HCEC 1CT (cell line): ENCODE measurements at regions not wholly inside any gene's neighbourhood (a gene's known extent, or its start where the extent isn't known, plus 50 kb on each side); places are given as distances from the start of the nearest gene placed in this dataset.
A peak's percentile ranks its signal among the peaks of the same experiment; 100 is the strongest.
"Not testable (repeated sequence)": the region's sequence is repeated elsewhere in the genome, so short reads cannot be mapped to it uniquely, and the experiment has no call there.

Source experiments
- DNase-seq: peaks from one replicate; pipeline ENCODE4 v3.0.0-alpha.2; 2017

DNA sequence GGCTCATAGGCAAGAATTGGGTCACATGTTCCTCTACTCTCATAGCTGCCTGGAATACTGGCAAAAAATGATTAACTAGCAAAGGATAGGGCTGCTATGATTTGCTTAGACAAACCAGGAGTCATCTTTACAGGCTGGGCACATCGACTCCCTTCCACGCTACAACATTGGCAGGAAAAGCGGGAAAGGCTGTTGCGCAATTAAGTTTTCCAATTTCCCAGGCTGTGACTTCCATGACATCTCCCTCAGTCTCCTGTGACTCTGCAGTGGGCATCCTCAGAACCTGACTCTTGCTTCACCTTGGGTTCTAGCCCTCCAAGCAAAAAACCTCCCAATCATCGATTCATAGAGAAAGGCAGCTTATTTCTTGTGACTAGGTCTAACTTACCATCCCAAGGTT, 184.5 kb upstream of the E2F7 start:
- DNase-seq = no peak

DNA sequence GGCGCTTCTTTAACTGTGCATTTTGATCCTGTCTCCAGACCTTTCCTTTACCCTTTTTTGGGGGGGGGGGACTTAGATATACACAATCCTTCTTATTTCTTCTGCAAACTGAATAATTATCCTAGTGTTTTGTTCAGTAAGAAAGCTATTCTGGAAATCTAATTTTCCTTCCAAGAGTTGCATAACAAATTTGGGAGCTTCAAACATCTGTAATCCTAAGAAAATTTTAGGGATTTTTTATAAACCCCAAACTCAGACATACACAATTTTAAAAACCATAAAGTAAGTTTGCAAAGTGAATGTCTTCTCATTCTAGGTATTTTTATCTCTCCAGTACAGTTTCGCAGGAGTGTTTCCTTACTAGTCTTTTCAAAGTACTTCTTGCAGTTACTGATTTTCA, 182.7 kb upstream of the E2F7 start:
- no peak for DNase-seq

GRCh38 chr12:77247542-77247941, 182.2 kb upstream of the E2F7 start:
- no peak for DNase-seq

DNA sequence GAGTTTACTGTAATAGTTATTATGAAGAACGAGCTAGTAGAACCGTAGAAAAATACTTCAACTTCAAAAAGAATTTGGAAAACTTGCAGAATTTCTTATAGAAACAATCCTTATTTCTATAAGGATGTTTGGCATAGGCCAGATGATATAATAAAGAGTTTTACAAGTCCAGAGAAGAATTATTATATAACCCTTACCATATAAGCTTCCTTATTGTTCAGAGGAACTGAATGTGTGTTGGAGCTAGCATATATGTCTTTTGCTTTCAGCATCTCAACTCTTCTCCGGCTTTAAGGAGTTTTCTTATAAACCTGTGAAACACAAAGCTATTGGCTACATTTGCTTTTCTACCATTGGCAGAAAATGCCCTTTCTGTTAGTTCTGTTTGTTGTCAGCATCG, 178.0 kb upstream of the E2F7 start:
- DNase-seq = no peak

DNA sequence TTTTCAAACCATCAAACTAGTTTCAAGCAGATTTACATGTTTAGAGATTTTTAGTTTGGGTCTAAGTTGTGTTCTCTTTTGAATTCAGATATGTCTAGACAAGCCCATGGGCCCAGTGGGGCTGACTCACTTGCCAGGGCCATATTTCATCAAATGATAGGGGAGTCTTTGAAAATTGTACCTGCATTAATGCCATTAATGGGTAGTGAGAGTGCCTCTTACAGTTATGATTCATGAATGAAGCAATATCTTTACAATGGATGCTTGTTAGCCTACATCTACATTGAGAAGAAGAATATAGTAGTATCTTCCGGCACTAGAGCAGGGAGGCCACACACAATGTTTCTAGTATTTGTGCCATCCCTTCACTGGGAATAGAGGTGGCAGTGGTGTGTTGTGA, 174.2 kb upstream of the E2F7 start:
- no peak for DNase-seq

DNA sequence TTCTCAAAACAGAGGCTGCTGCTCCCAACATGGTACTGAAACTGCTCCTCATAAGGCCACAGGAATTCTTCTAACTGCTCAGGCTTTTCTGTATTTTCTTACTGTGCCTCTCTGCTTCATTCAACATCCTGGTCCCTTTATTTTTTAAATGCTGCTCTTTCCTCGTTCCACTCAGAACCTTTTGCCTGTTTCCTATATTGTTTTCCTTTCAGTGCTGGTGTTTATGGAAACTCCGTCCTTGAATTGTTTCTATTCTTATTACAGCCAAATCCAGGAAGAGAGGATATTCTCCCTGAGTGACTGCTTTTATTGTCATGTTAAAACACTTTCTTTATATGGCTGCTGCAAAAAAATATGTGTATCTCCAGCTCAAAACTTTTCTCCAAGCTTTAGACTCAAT, 173.0 kb upstream of the E2F7 start:
- no peak for DNase-seq

DNA sequence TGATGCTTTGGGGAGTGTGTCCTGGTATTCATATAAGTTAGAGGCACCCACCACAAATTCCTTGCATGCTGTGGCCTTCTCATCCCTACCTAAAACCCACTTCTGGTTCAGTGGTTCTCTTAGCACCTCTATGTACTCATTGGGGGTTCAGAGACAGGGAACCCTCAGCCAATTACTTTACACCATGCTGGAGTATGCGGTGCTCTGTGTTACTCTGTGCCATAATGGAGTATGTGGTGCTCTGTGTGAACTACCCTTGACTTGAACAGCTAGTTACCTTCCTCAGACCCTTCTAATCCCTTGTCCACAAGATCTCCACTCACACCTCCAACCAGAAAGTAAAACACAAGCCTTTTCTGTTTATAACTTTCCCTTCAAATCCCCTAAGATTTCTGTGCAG, 172.5 kb upstream of the E2F7 start:
- DNase-seq = no peak

- DNase-seq = no peak
Observed at GRCh38 chr12:77236066-77236465, 170.7 kb upstream of the E2F7 start.

DNA sequence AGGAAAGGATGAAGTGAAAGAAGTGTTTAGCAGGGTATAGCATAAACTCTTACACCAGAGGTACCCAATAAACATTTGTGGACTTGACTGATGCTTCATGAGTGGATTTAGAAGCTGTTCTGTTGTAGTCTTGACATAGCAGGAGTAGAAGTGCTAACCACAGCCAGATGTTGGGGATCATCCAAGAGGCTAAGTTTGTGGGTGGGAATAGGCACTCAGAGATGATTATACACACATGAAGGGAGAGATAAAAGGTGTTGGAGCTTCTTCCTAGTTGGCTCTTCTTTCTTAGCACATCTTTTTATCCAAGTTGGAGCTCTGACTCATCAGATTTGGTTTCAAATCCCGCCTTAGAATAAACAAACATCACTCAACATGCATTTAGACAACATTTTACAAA, 166.7 kb upstream of the E2F7 start:
- peak; percentile 57 for DNase-seq

DNA sequence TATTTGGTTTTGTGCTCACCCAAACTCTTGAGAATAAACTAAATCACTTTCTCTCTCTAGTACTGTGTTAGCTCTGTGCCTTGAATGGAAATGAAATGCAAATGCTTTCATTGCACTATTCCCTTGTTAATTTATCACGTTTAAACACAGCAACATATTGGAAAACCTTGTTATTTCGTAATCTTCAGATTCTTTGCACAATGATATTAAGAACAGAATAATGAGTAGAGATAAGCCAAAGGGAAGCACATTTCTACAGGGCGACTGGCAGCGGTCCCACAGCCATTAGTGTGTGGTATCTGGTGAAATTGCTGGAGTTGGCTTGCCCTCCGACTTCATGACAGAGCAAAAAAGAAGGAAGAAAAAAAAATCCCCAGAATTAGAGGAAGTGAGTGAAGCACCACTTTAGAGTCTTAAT, 166.1 kb upstream of the E2F7 start:
- peak; percentile 31 for DNase-seq

DNA sequence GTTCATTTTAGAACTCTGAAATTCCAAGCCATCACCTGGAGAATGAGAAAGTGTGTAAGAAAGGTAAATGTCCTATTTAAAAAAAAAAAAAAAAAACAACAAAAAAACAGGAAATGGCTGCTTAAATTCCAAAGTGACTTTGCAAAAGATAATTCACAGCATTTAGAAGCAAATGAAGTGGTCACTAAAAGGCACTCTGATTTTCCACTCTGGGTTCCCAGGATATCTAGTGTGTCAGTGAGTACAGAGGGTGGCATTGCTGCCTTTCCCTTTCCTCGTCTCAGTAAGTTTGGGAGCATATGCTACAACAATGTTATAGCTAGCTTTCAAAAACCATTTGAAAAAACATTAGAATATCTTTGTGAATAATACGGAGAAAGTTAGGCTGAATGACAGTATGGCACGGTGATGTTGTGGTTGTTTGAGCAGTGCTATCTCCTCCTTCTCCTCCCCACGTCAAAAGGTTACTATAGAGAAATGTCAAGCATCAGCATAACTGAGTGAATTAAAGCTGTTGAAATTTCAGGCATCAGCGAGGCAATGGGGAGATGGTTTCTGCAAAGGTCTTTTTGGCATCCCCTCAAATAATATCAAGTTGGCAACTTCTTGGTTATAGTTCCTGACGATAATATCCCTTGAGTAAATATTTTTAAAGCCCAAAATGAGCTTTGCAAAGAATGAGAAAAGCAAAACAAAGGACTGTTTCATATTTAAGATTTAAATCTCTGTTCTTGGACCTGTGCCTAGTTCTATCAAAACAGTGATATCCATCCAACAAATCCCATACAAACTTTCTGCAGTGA, 164.5 kb upstream of the E2F7 start:
- DNase-seq = no peak

GRCh38 chr12:77228376-77228775, 163.0 kb upstream of the E2F7 start:
- no peak for DNase-seq

DNA sequence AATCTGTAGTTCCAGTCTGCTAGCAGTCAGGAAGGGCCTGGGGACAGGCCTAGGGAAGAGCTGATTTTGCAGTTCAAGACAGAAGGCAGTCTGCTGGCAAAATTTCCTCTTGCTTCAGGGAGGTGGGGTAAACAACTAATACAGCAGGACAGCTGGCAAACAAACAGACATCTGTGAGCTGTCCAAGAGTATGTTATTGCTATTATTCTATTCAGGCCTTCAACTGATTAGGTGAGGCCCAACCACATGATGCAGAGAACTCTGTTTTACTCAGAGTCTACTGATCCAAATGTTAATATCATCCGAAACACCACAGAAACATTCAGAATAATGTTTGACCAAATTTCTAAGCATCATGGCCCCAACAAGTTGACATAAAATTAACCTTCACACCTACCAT, 161.0 kb upstream of the E2F7 start:
- DNase-seq = no peak

- no peak for DNase-seq
Observed at GRCh38 chr12:77225373-77225772, 160.0 kb upstream of the E2F7 start.

GRCh38 chr12:77224346-77224745, 159.0 kb upstream of the E2F7 start:
- no peak for DNase-seq

- DNase-seq = no peak
Observed at GRCh38 chr12:77222336-77222735, 157.0 kb upstream of the E2F7 start.

DNA sequence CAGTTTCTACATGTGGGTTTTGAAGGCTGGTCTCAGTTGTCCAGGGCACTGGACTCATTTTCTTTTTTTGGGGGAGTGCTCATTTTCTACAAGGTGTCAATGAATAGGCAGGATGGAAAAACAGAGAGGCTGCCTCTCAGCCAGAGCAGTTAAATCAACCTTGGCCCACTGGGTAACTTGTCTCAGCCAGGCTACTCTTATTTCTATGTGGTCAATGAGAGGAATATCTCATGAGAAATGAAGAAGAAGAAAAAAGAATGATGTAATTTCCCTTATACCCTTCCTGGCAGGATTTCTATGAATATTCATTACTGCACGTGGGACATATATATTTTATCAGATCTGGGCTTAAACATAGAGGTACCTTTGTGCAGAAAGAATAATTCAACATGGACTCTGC, 155.2 kb upstream of the E2F7 start:
- DNase-seq = no peak

DNA sequence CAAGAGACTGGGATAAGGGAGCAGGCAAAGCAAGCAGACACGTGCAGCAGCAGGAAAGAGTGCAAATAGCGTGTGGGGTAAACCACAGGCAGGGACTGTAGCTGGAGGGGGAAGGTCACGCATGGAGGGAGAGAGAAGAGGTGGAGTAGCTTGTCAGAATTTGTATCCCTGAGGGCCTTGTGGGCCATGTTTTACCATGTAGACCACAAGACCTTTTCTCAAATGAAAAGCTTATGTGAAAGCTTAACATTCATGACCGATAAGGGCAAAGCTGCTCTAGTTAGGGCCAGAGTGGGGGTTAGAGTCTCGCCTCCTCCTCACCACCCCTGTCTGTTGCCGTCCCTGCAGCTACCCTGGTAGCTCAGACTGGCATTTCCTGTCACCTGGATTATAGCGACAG, 152.9 kb upstream of the E2F7 start:
- no peak for DNase-seq

- not testable (repeated sequence) for DNase-seq
Observed at GRCh38 chr12:77216136-77216535, 150.8 kb upstream of the E2F7 start.

DNA sequence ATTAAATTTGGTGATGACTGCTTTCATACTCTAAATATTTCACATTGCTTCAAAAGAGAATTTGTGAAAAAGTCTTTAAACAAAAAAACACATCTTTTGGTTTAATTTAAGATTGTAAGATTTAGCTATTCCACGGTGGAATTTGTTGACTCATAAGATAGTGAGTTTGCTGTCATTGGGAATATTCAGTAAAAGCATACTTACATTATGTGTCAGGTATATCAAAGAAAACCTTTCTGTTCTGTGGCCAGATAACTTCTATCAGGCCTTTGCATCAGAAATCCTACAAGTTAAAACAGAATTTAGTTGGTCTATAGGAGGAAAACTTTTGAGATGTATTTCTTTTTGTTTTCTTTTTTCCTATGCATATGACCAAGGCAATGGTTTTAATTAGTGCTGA, 148.8 kb upstream of the E2F7 start:
- peak; percentile 55 for DNase-seq

DNA sequence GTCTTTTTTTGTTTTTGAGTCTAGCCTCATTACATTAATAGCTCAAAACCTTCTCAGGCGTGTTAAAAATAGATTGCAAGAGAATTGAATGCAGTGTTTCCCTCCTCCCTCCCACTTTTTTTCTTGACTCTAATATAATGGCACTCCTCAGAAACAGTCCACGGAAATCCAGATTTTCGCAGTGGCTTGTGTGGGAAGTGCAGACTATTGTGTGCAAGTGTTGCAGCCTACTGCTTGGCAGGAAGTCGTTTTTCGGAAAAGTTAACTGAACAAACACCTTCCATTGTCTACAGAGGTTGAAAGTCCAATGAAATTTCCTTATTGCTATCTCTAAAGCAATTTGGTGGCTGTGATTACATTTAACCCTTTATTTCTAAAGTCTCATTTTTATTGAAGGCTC, 147.9 kb upstream of the E2F7 start:
- DNase-seq = no peak

DNA sequence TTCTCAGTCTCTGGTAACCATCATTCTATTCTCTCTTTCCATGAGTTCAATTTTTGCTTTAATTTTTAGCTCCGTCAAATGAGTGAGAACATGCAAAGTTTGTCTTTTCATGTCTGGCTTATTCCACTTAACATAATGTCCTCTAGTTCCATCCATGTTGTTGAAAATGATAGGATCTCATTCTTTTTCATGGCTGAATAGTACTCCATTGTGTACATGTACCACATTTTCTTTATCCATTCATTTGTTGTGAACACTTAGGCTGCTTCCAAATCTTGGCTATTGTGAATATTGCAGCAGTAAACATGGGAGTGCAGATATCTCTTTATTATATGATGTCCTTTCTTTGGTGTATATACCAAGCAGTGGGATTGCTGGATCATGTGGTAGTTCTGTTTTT, 145.4 kb upstream of the E2F7 start:
- no peak for DNase-seq

GRCh38 chr12:77204083-77204482, 138.7 kb upstream of the E2F7 start:
- peak; percentile 14 for DNase-seq

- DNase-seq = peak; percentile 4
Observed at GRCh38 chr12:77202457-77203060, 137.2 kb upstream of the E2F7 start.

DNA sequence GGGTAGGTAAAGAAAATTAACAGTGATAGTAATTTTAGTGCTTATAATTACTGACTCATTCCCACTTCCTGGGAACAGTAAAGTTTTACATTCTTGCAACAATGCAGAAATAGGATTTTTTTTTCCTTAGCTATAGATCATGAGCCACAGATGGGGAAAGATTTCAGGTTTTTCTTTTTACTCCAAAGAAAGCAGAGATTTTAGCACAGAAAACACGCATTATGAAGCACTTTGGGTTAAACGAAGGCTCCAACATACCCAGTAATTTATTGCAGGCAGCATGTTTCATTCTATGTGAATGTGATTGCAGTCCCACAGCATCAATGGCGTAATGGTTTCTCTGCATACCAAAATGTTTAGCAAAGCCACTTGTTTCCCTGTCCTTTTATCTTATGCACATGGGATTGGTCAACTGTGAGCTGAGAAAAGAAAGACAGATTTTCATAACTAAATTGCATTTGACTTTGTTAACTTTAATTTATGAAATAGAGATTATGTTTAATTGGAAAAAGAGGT, 124.6 kb upstream of the E2F7 start:
- DNase-seq = peak; percentile 93
